ENCODE measurements at regions not wholly inside any gene's neighbourhood (a gene's known extent, or its start where the extent isn't known, plus 50 kb on each side); places are given as distances from the start of the nearest gene placed in this dataset.
A peak's percentile ranks its signal among the peaks of the same experiment; 100 is the strongest.
"Not testable (repeated sequence)": the region's sequence is repeated elsewhere in the genome, so short reads cannot be mapped to it uniquely, and the experiment has no call there.

DNA sequence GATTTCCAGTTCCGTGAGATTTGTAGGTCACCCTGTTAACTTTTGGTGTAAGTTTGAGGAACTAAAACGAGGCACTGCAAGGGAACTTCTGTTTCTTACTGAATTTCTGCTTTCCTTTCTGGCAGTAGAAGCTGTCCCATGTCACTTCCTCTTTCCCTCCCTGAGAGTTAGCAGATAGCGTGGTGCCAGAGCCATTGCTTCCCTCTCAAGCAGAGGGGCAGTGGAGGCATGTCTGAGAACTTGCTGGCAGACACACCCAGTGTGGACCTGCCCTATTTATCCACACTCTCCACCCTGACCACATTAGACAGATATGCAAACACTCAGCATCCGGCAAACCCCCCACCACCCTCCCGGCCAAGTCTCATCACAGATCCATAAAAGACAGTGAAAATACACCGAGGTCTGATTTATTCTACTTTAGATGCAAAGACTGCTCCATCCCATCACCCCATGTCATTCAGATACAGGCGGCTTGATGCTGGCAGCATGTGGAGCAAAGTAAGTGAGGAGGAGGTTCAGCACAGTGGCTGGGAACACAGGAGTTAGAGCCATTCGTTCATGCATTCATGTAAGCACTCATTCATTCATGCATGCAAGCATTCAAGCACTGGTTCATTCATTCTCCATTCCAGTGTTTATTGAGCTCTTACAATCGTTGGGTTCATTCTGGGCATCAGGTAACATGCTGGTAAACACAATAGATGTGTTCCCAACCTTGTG is 324.7 kb downstream of the SHQ1 start:
- no peak for DNase-seq

DNA sequence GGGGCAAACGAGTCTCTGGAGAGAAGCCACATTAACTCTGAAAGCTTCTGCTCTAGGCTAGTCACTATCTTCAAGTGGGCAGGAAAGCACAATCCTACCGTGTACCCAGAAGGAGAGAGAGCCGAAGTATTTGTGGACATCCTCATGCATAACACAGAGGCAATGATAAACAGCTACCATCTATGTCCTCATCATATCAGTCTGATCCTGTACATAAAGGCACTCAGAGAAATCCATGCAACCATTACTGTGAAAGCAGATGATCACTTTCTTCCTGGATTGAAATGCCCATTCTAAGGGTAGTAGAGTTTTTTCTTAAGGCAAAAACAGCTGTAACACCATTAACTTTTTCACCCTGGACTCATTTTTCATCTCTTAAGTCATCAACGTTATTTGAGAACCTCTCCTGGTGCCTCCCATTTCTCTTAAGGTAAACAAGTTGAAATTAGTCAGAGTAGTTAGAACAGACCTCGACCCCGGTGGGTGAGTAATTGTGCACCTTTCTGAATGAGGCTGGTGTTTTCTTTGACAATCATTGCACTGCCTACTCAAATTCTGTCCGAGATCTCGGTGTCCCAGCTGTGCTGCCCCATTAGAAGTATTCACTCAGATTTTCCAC is 327.4 kb downstream of the SHQ1 start:
- DNase-seq = peak; percentile 76

DNA sequence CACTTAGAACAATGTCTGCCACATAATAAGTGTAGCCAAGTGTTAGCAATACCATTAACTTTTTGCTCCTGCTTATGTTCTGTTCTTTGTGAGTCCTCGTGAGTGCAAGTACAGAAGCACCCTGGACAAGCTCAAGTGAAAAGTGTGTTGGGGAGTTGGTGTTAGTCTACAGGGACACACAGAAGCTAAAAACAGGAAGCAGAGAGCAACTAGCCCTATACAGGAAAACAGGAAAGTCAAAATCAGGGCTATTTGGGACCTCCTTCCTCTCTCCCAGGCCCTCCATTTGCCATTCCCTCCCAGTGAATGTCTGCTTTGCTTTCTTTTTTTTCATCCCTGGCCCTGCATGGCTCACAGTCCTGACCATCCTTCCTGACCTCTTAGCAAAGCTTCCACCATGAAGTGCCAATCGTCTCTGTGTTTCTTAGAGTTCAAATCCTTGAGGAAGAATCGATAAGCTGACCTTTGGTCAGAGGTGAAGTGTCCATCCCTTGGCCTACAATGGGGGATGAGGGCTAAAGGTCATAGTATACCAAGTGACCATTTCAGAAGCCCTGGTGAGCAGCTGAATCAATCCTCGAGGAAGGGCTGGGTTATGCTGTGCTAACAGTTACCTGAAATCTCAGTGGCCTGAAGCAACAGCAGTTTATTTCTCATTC is 328.2 kb downstream of the SHQ1 start:
- no peak for DNase-seq

DNA sequence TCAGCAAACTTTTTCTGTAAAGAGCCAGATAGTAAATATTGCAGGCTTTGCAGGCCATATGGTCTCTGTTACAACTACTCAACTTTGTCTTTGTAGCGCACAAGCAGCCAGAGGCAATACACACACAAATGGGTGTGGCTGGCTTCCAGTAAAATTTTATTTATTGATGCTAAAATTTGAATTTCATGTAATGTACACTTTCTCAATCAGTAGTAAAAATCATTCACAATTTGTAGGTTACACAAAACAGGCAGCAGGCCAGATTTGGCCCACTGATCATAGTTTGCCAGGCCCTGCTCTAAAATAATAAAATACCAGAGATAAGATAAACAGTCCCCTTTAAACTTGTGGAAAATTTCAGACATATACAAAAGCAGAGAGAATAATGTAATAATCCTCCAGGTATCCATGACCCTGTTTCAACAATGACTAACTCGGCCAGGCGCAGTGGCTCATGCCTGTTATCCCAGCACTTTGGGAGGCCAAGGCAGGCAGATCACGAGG is 330.3 kb downstream of the SHQ1 start:
- no peak for DNase-seq

DNA sequence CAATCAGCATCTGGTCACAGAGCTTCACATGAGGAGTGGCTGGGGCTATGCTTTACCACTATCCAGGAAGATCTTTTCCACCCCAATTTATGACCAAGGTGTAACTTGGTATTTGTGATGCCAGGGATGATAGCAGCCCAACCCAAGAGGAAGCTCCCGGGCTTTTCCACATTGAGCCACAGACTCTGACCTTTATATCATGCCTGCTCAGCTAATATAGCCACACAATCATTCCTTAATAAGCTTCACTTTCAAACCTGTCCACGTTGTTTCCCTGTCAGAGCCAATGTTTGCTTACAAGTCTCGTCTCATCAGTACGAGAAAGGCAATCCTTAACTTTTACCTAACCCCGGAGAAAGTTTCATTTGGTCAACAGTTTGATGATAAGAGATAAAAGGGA is 330.9 kb downstream of the SHQ1 start:
- no peak for DNase-seq

DNA sequence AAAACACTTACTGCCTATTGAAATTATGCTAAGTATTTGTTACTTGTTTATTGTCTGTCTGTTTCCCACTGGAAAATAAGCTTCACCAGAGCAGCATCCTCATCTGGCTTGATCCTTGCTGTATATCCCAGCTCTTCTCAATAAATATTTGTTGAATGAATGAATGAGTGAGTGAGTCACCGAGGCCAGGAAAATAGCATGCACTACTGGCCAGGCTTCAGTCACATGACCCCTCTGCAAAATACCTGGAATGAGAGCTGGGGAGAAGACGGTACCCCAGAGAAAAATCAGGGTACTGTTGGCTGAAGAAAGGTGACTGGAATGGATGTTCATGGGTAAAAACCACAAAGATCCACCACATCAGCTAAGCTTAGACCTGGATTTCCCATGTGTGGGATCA is 331.9 kb downstream of the SHQ1 start:
- no peak for DNase-seq

DNA sequence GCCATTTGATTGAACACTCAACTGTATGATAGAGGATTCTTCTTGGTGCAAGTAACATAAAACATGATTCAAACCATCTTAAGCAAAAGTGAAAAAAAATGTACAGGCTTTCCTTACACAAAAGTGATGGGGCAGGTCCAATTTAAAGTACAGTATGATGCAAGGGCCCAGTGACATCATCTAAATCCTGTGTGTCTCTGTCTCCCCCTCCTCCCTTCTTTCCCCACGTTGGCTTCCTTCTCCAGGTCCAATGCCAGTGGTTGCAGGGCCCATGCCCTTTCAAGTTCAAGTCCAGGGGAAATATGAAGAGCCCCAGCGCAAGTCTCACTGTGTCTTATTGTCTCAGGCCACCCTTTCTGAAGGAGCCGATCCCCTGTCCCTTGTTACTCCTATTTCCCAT is 332.3 kb downstream of the SHQ1 start:
- DNase-seq = no peak

DNA sequence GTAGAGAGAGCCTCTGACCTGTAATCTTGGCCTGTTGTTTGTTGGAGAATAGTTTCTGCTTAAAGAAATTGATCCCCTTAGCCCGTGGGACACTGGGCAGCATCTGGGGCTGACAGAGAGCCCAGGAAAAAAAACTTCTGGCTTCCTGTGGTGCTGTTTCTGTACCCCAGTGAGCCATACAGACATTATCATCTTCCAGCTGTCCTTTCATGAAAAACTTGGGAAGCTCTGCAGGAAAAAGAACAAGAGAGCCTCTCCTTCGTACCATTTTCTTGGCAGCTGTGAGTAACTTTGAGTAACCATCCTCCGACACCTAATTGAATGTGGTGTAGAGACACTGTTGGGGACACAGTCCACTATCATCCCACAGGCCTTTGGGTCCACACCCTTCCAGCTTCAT is 333.0 kb downstream of the SHQ1 start:
- DNase-seq = no peak

DNA sequence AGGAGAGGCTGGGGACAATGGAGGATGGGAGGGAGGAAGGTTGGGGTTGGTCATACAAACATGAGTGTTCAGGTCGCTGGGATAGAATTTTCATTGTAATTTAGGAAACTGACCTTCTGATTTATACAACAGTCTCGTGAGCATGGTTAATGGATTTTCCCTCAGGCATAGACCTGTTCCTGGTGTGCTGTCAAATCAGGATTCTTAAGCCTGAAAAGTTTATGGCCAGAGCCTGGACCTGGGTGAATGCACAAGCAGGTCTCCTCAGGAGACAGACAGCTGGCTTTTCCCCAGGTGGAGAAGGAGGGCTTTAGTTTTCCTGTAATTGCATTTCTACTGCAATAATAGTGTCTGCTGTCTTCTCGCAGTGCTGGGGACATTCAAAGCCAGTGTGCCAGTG is 338.0 kb downstream of the SHQ1 start:
- no peak for DNase-seq

DNA sequence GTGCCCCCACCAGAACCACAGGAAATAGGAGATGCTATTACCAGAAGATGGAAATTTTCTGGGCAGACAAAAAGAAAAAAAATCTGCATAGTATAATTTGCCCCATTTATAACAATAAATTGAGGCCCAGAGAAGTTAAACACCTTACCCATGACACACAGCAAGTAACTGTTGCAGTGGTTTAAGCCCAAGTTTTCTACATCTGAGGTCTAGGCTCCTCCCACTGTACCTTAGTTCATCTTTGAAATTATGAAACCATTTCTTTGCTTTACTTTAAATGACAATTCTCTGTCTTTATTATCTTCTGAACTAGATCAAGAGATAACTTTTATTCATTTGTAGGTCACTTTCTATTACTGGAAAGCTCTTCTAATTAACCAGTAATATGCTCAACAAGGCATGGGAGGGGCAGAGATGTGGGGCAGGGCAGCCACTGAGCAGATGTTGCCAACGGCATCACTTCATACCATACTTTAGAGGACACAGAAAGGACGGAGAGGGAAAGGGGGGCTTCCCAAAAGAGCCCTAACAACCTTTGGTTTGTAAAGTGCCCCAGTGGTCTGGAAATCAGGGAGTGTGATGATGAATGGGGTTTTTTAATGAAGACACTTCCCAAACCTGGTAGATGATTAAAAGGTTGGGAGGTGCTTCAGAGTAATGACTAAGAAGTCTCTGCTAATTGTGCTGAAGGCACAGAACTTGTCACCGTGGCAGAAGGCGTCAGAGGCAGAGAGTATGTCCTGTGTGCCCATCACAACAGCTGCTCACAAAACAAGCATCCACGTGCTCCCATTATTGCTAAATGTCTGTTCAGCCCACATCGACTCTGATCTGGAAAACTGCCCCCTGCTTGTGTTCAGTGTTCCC is 342.5 kb downstream of the SHQ1 start:
- no peak for DNase-seq

DNA sequence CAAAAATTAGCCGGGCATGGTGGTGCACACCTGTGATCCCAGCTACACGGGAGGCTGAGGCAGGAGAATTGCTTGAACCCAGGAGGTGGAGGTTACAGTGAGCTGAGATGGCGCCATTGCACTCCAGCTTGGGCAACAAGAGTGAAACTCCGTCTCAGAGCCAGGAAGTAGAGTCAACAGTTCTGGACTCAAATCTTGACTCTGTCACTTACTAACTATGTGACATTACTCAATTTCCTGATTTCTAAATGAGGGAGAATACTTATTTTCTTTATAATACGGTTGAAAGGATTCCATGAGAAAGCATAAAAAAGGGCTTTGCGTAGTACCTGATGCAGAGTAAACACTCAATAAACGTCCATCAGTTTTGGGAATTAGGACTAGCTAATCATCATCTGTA is 350.7 kb downstream of the SHQ1 start:
- not testable (repeated sequence) for DNase-seq

DNA sequence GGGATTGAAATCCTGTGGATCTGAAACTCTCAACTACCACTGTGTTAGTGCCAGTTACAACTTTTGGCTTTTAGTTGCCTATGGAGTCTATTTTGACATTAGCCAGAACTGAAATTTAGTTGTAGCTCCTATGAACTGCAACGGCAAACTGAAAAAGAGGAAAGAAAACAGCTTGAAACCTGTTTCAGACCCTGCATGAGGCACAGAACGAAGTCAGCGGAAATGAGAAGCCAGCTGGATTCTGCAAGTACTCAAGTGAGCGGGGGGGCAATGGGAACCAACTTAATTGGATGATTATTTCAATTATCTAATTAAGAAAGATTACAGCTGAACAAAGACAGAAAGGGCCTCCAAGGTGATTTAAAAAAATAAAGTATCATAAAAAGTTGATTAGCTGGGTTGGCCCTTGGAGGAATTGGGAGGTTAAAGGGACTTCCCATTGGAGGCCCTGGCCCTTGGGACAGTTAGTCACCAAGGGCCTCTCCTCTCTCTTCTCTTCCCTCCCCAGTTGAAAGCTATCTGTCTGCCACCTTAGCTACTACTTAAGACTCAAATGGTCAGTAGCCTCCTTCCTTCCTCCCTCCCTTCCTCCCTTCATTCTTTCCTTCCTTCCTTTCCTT is 352.1 kb downstream of the SHQ1 start:
- DNase-seq = no peak

DNA sequence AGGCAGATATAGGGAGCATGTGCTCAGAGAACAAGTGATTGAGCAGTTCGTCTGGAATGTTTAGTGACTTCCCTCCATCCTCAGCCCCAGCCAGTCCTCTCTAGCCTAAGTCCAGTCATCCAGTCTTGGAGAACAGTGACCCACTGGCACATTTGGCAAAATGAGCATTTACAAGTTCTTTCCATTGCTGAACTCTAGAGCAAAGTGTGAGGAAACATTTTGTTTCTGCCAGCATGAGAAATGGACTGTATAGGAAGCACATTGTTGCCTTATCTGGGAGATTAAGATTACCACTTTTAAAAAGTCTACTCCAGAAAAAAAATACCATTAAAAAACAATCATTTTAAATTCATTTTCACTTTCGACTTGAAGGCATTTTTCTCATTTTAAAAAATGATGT is 353.6 kb downstream of the SHQ1 start:
- DNase-seq = no peak

DNA sequence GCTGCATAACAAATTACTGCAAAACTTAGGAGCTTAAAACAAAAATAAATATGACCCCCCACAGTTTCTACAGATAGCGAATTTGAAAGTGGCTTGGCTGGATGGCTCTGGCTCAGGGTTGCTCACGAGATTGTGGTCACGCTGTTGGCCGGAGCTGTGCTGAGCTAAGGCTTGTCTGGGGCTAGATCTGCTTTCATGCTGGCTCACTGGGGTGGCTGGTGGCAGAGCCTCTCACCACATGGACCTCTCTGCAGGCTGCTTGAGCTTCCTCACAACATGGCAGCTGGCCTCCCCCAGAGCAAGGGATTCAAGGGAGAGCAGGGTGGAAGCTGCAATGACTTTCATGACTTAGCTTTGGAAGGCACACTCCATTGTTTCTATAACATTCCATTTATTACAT is 354.1 kb downstream of the SHQ1 start:
- DNase-seq = no peak

DNA sequence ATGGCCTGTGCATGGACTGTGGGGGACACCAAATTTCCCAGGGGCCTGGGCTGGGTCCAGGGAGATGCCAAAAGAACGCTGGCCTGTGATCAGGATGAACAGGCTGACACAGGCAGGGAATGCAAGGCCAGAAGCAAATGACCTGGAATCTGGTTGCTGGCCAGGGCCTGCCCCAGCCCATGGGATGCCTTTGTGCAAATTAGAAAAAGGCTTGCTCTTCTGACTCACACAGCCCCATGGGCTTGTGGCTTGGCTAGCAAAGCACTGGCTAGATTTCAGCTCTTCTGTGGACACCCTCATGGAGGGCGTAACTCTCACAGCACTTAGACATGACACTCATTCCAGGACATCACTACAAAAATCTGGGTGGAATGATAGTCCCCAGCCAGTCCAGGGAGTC is 356.0 kb downstream of the SHQ1 start:
- no peak for DNase-seq

DNA sequence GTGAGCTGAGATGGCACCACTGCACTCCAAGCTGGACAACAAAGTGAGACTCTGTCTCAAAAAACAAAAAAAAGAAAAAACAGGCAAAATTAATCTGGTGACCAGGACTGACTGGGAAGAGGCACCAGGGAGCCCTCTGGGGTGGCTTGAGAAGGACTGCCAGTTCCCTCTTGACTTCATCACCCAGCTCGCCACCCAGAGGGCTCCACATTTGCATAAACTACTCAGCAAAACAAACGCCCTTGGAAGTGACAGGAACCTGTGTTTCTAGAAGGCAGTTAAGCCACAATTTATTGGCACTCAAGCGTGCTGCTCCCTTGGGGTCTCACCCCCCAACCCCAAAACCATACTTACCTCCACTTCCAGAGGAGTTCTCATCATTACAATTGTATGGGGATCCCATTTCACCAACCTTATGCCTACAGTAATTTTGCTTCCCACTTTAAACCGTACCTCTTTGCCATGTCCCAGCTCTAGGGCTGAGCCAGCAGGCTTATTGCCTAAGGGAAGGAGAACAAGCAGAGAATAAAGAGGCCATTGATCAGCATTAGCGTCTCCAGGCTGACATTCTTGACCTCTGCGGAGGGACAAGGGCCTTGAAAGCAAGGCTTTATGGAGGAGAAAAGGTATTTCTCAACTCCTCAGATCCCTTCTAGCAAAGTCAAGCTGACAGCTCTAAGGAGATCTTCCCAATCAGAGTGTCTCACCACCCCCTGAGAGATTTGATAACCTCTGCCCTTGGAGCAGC is 357.4 kb downstream of the SHQ1 start:
- DNase-seq = no peak

DNA sequence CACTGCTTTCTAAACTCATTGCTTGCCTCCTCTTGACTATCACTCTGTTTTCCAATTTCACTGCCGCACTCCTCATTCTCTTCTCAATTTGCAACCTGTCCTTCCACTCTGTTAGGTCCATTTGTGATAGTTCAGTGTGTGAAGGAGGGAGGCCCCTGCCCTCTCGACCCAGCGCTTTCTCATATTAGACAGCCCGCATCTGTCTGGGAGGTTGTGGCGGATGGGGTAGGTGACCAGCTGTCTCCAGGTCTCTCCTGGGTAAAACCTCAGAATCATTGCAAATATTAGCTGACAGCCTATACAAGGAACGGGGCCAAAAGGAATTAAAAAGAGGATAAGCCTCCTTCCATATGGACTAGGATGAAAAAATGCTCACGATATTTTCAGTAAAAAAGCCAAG is 358.3 kb downstream of the SHQ1 start:
- DNase-seq = no peak

DNA sequence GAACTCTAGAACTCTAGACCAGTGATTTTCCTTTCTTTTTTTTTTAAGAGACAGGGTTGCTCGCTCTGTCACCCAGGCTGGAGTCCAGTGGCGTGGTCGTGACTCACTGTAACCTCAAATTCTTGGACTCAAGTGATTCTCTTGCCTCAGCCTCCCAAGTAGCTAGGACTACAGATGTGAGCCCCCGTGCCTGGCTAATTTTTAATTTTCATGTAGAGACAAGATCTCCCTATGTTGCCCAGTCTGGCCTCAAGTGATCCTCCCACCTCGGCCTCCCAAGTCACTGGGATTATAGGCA is 359.6 kb downstream of the SHQ1 start:
- DNase-seq = no peak

DNA sequence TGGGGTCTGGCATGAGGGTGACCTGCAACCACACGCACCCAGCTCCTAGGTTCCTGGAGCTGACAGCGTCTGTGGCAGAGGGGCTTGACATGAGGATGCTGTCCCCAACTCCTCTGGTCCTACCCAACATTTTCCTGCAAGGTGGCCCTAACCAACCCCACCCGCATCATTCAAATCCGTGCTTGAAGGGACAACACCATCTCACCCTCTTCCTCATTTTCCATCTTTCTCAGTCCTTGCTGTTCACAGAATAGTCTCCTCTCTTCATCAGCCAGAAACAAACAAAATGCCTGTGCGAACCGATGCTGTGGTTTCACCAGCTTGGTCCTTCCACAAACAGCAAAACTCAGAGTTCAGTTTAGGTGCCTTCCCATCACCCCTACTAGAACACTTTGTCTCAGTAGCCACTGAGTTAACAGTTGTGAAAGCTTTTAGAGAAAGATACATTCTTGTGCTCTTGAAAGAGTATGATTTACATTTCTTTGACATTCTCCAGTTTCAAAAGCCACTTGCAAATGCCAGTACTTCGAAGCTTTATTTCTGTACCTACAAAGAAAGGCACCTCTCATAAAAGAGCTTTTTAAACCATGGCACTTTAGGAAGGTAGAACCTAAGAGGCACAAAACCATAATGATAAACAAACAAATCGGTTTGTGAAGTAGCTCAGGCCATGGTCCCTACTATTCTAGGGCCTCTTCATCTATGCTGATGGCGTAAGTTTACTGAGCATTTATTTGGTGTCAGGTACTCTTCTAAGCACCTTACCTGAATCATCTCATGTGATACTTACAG is 360.1 kb downstream of the SHQ1 start:
- DNase-seq = no peak

DNA sequence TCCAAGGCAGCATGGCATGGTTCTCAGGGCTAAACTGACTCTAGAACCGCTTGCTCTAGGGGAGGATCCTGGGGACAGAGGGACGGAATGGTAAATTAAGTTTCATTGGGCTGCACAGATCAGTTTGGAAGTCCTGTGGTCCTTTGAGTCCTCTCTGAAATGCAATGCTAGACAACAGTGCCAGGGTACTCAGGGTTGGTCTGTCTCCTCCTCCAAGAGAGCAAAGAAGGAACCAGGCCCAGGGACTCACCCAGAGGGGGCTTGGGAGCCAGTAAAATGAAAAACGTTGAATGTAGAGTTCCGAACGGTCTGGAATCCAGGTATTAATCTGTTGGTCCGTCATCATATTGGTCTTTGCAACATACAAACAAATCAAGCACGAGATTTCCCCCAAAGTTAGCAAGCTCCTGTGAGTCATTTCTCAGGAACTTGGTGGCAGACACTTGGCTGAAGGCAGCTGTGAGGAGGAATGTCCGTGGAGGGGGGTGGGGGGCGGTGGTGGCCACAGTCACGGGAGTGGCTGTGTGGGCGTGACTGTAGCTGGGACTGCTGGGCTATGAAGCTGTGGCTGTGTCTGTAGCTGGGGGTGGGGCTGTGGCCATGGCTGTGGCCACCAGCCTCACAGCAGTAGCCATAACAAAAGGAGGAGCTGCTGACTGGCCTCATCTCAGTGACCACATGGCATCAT is 361.0 kb downstream of the SHQ1 start:
- DNase-seq = peak; percentile 72

DNA sequence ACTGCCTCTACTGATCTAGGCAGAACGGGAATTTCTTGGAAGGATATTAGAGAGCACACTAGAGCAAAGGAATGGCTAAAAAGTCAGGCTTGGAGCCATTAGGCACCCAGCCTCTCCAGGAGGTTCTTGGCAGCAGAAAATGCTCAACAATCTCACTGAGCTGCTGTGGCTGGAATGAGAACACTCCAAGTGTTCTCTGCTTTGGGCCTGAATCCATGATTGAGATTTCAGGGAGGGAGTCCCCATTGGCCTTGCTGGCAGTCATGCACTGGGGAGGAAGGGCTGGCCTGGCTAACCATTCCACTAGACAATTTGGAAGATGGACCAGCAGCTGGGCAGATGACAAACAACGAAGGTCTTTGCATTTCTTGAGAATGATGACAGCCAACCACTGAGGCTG is 362.6 kb downstream of the SHQ1 start:
- no peak for DNase-seq

All from activated effector memory CD4-positive, alpha-beta T cell treated with anti-CD3 and anti-CD28 coated beads, Interleukin-2, amount 50 U/mL, for 16 hours (primary cell).